Muscle of leg (tissue), 3 donors: ENCODE measurements at regions not wholly inside any gene's neighbourhood (a gene's known extent, or its start where the extent isn't known, plus 50 kb on each side); places are given as distances from the start of the nearest gene placed in this dataset.
"Not testable (repeated sequence)": the region's sequence is repeated elsewhere in the genome, so short reads cannot be mapped to it uniquely, and the experiment has no call there.

ENCODE experiments used
- DNase-seq: peaks from one replicate; pipeline ENCODE4 v3.0.0; 2013
- H3K27ac ChIP-seq: one replicate; pipeline ENCODE4 v1.5.1; 2013; ENCODE audit warnings: mild to moderate bottlenecking, low read length, control low read depth
- H3K27me3 ChIP-seq: one replicate; pipeline ENCODE4 v1.6.1; 2013; ENCODE audit warnings: low read length; ENCODE audit not compliant: control insufficient read depth, insufficient read depth
- H3K36me3 ChIP-seq: one replicate; pipeline ENCODE4 v1.6.1; 2013; ENCODE audit warnings: low read length; ENCODE audit not compliant: control insufficient read depth, insufficient read depth
- H3K4me1 ChIP-seq: one replicate; pipeline ENCODE4 v1.6.1; 2013; ENCODE audit warnings: low read length; ENCODE audit not compliant: control insufficient read depth, insufficient read depth
- H3K4me3 ChIP-seq: one replicate; pipeline ENCODE4 v1.5.1; 2013; ENCODE audit warnings: low read length, control low read depth
- H3K9me3 ChIP-seq: replicated peaks from 2 replicates; pipeline ENCODE4 v1.6.1; 2013; ENCODE audit warnings: low read depth, low read length; ENCODE audit not compliant: control insufficient read depth
- WGBS: methylation state at CpG from one replicate; pipeline ENCODE4 v1.1.5; 2013; ENCODE audit warnings: missing lambda C conversion rate; ENCODE audit not compliant: insufficient coverage; 5-methylcytosine and 5-hydroxymethylcytosine counted together

DNA sequence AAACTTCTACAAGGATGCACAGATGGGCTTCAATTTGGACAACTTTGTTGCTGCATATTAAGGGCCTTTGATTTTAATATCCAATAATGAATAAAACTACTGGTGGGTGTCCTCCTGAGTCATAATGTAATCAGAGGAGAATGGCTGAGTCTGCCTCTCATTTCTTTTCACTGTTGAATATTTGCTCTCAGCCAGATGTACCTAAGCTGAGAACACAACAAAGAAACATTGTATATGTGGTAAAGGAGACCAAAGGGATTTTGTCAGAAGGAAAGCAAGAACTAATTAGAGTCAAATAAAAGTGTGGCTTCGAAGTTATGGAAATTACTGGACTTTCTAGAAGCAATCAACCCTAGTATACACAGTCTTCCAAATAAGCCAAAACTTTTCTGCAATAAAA is 131.0 kb upstream of the BET1 start:
- DNase-seq, result no peak
- Histone ChIP-seq H3K36me3 (no peaks in the 10 kb centered on the region), H3K9me3 (no peaks in the 10 kb centered on the region), H3K27ac (no peak overlapping the region), H3K4me1 (no peaks in the 10 kb centered on the region), H3K27me3 (no peaks in the 10 kb centered on the region), H3K4me3 (no peak overlapping the region)
- WGBS, result no CpG with 5 or more reads among the region's 1 CpG

DNA sequence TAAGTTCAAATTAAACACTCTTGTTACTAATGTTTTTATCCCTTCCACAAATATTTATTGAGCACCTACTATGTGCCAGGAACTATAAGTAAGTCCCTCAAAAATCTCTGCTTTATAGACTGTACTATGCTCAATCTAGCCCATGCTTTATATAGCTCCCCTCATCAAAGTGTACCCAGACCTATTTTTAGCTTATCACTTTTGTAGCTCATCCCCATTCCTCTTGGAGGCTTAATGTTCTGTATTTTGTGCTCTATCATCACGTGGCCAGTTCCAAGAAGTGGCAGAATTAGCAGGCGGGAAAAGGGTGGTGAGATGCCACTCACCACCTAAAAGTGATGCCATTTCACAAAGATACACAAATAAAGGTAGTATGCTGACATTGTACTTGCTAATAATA is 138.1 kb upstream of the BET1 start:
- Histone ChIP-seq H3K4me1 (no peaks in the 10 kb centered on the region), H3K36me3 (no peaks in the 10 kb centered on the region), H3K27me3 (no peaks in the 10 kb centered on the region), H3K4me3 (no peak overlapping the region), H3K9me3 (no peaks in the 10 kb centered on the region), H3K27ac (no peak overlapping the region)
- WGBS, result no CpG with 5 or more reads among the region's 2 CpGs
- no peak for DNase-seq

DNA sequence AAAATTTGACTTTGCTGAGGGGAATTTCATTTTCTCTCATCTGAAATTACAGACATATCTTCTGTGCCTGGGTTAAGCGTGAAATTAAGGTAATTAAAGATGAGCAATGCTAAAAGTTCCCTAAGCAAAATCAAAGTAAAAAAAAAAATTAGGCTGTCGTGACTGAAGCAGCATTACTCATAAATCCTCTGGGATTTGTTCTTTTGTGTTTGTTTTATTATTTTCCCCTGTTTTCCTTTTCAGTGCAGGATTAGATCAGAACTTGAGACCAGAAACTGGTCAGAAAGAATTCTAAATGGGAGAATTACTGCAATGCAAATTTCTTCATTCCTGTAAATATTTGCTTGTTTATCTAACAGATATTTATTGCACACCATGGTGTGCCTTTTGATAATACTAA is 141.4 kb upstream of the BET1 start:
- no peaks in the 10 kb centered on the region for H3K4me1 ChIP-seq
- no CpG with 5 or more reads among the region's 2 CpGs for WGBS

DNA sequence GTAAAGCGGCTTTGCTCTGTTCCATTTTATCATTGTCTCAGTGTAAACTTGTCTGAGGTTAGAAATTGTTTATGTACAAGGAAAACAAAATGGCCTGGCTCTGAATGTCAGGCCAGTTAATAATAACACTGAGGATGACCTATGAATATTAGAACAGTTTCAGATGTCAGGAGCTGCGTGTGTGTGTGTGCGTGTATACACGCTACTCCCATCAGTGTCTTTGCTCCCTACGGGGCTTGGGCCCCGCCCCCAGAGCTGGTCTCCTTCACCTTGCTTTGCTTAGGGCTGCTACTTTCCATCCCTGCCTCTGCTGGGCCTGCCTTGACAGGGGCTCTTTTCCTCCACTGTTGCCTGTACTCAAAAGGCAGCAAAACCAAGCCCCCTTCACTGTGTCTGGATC is 142.3 kb upstream of the BET1 start:
- Histone ChIP-seq H3K9me3 (no peaks in the 10 kb centered on the region), H3K4me1 (no peaks in the 10 kb centered on the region), H3K36me3 (no peaks in the 10 kb centered on the region), H3K4me3 (no peak overlapping the region), H3K27me3 (no peaks in the 10 kb centered on the region), H3K27ac (no peak overlapping the region)
- 92% methylated on average over 6 of the region's 6 CpGs for WGBS
- DNase-seq, result no peak

More for the DNA sequence above, 141.4 kb upstream of the BET1 start:
- H3K36me3 ChIP-seq, result no peaks in the 10 kb centered on the region
- no peak overlapping the region for H3K27ac ChIP-seq
- H3K27me3 ChIP-seq, result no peaks in the 10 kb centered on the region
- no peak overlapping the region for H3K4me3 ChIP-seq
- DNase-seq, result no peak
- H3K9me3 ChIP-seq, result no peaks in the 10 kb centered on the region

DNA sequence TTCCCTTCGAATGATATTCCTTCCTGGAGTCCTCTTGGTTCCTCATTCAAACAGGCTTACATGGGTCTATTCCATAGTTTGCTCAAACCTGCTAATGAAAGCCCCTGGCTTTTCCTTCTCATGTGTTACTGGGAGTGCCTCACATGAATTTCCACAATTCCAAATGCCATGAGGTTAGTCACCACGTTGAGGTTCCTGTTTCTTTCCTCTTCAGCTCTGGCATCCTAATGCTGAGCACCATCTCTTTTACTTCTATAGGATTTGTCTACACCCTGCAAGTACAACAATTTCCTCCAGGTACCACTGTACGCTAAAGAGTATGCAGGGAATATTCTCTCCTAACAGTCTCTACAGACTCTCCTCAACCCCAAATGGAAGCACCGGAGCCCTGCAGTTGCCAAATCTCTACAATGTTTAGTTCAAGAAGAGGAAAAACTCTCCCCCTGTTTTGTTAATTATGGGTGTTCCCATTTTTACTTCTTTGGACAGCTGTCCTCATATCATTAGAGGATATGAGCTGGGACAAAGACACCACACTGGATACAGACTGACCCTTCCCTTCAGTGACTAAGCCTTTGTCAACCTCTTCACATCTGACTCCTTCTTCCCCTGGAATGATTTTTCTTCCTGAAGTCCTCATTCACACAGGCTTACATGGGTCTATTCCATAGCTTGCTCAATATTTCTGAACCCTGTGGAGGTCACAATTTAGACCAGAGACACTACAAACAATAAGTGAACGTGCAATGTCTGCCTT is 145.8 kb upstream of the BET1 start:
- Histone ChIP-seq H3K27ac (no peak overlapping the region), H3K4me3 (no peak overlapping the region), H3K27me3 (no peaks in the 10 kb centered on the region), H3K9me3 (no peaks in the 10 kb centered on the region), H3K36me3 (no peaks in the 10 kb centered on the region), H3K4me1 (no peaks in the 10 kb centered on the region)
- 89% methylated on average over 3 of the region's 5 CpGs for WGBS
- no peak for DNase-seq

DNA sequence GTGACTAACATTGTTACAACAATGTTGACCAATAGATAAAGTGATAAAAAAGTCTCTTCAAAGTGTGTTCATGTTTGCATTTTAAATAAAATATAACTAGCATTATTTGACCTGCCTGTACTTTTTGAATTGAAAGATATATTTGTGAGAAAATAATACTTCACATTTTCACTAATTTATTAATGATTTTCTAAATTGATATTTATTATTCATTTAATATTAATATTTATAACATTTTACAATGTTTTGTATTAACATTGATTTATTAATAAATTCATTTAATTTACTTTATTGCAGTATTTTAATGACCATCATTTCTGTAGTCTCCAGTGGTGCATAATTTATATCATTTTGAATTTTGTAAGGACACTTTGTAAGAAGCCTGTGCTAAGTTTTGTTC is 150.0 kb upstream of the BET1 start:
- Histone ChIP-seq H3K9me3 (no peaks in the 10 kb centered on the region), H3K27ac (no peak overlapping the region), H3K27me3 (no peaks in the 10 kb centered on the region), H3K4me1 (no peaks in the 10 kb centered on the region), H3K4me3 (no peak overlapping the region), H3K36me3 (no peaks in the 10 kb centered on the region)
- DNase-seq, result no peak

DNA sequence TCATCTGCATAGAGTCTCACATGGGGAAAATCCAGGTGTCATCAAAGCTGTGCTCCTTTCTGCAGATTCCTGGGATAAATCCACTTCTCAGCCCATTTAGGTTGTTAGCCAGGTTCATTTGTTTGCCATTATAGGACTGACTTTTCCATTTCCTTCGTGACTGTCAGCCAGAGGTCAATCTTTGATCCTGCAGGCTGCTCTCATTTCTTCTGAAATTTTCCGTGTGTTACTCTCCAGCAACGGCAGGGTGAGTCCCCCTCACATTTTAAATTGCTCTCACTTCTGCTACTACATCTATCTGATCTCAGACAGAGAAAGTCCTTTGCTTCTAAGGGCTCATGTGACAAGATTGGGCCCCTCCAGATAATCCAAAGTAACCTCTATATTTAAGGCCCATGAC is 150.7 kb upstream of the BET1 start:
- no peak overlapping the region for H3K4me3 ChIP-seq
- DNase-seq, result peak; percentile 83
- H3K27ac ChIP-seq, result no peak overlapping the region
- no peaks in the 10 kb centered on the region for H3K36me3 ChIP-seq
- no peaks in the 10 kb centered on the region for H3K27me3 ChIP-seq
- 7% methylated on average over 3 of the region's 3 CpGs for WGBS
- H3K9me3 ChIP-seq, result no peaks in the 10 kb centered on the region
- H3K4me1 ChIP-seq, result no peaks in the 10 kb centered on the region

DNA sequence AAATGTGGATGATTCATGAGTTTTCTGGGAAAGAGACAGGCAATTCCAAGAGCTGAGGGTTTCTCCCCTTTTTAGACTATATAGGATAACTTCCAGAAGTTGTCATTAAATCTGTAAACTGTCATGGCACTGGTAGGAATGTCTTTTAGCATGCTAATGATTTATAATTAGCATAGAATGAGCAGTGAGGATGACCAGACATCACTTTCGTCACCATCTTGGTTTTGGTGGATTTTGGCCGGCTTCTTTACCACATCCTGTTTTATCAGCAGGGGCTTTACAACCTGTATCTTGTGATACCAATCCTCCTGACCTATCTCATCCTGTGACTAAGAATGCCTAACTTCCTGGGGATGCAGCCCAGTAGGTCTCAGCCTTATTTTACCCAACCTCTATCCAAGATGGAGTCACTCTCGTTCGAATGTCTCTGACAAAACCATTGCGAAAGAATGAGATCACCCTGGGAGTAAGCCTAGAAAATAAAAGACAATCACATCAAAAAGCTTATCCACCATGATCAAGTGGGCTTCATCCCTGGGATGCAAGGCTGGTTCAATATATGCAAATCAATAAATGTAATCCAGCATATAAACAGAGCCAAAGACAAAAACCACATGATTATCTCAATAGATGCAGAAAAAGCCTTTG is 153.6 kb upstream of the BET1 start:
- H3K4me1 ChIP-seq, H3K4me3 ChIP-seq, DNase-seq, H3K27ac ChIP-seq, H3K27me3 ChIP-seq, H3K9me3 ChIP-seq, H3K36me3 ChIP-seq: not testable (repeated sequence)
- WGBS, result 89% methylated on average over 2 of the region's 5 CpGs

DNA sequence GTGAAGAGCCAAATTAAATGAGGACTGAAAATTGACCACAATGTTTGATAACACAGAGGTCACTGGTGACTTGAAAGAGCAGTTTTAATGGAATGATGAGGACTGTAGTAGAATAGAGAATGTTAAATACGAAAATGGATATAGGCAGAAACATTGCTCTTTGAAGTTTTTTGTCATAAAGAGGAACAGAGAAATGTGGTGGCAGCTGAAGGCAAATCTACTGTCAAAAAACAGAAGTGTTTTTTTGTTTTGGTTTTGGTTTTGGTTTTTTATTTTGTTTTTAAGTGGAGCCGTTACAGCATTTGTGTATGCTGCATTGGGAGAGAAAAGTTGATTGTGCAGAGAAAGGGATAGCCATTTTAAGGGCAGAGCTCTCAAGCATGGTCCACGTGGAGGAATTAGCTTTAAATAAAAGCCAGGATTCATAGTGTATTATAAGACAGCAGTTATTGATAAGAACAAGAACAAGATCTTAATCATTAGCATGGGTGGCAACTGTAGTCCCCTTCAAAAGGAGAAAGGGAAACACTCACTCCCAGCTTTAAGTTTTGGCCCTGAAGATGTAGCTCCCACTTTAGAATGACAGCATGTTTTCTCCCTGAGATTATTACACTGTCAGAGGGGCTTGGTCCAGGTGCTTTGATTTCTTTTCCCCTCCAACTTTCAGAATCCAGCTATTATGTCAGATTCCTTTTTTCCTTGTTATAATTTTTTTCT is 156.7 kb upstream of the BET1 start:
- Histone ChIP-seq H3K4me3 (no peak overlapping the region), H3K27ac (no peak overlapping the region), H3K36me3 (no peaks in the 10 kb centered on the region), H3K9me3 (no peaks in the 10 kb centered on the region), H3K4me1 (no peaks in the 10 kb centered on the region), H3K27me3 (no peaks in the 10 kb centered on the region)
- peak; percentile 19 for DNase-seq
- 54% methylated on average over 2 of the region's 3 CpGs for WGBS

DNA sequence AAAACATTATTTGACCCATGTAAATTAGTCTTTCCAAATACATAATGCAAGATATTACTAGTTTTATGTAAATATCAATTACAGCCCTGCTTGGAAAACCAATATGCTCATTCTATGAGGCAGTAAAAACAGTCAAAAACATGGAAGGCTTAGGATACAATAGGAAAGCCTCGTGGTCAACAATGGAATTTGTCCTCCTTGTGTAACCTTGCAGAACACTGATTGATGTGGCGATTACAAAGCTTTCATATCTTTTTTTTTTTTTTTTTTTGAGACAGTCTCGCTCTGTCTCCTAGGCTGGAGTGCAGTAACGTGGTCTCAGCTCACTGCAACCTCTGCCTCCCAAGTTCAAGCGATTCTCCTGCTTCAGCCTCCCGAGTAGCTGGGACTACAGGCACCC is 157.3 kb upstream of the BET1 start:
- Histone ChIP-seq H3K4me3 (no peak overlapping the region), H3K9me3 (no peaks in the 10 kb centered on the region), H3K36me3 (no peaks in the 10 kb centered on the region), H3K4me1 (no peaks in the 10 kb centered on the region), H3K27ac (no peak overlapping the region), H3K27me3 (no peaks in the 10 kb centered on the region)
- DNase-seq, result no peak
- WGBS, result no CpG with 5 or more reads among the region's 6 CpGs
